Limb (tissue), 2 donors: ENCODE measurements at regions not wholly inside any gene's neighbourhood (a gene's known extent, or its start where the extent isn't known, plus 50 kb on each side); places are given as distances from the start of the nearest gene placed in this dataset.

ENCODE experiments used
- DNase-seq, 2 donors: peaks; one replicate each; pipeline ENCODE4 v3.0.0-alpha.2; 2016; ENCODE audit errors: extremely low spot score in 2 of 2

DNA sequence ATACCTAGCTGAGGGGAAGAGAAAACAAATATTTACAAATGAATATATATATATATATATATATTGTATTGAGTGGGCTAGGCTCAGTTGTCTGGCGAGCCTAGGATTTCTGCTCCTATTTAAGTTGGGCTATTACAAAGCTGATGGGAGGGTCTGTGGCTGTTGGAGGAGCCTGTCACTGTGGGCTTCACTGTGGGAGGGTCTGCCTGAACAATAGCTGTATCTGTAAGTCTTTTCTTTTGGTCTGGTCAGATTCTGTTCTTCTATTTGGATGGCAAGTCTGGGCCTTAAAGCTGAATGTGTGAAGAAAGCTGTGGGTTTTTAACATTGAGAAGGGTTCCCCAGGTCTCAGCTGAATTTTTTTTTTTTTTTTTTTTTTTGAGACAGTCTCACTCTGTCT lies 220.6 kb upstream of the LYZL1 start:
- DNase-seq = no peak

DNA sequence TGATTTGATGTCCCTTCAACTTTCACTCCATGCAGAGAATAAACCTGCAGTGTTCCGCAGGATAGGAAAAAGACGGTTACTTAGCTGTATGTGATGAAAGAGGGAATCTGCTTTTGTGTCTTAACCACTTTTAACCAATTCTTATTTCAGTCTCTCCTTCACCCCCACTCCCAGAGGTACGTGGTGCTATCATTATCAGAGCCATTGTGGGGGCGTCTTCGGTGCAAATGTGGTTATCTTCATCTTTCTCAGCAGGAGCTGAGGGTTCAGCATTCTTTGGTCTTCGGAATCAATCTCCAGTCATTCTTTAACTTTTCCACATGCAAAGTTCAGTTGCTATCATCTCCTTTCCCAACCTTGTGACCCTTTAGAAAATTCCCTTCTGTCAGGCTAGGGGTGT lies 219.9 kb upstream of the LYZL1 start:
- no peak for DNase-seq

DNA sequence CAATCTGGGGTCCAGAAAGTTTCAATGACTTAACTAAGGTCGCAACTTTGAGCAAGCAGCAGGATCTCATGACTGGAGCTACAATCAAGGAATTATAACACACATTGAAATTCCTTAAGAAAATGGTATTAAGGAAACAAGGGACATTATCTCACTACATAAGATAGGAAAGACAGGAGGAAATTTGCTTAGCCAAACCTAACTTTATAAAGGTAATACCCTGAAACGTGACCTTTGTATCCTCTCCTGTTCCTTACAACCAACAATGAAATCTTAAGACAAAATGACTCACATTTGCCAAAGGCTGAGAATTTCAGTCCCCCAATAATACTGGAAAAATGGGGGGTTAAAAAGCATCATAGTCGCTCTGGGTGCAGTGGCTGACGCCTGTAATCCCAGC lies 218.9 kb upstream of the LYZL1 start:
- DNase-seq = no peak

DNA sequence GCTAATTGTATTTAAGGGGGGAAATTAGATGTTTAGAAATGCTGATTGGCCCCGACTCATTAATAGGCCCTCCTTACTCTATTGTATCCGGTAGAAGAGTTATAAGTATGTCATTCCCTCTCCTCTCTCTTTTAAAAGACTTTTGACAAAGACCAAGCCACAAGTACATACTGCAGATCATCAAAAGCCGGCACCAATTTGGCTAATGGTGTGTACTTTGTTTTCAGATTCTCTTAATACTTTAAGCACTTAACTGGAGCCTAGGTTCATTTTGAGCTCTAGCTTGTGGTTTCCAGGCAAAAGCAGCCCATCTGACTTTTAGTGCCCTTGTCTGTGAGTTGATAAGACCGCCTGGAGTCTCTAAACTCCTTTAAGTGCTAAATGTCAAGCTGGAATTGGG lies 210.0 kb upstream of the LYZL1 start:
- DNase-seq = no peak

DNA sequence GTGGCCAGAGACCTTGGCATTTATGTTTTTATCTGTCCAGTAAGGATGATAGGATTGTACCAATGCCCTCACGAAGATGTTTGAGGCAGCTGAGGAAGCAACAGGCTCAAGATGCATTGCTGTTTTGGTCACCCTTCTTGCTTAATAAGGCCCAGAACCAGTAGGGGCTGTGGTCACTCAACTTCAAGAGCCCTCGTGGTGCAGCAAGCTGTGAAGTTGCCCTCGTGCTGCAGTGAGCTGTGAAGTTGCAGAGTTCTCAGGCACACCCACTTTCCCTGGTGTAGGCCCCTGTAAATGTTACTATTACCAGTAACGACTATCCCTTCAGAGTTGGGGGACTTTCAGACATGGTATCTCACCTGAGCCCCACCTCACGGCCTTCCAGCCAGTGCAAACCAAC lies 207.6 kb upstream of the LYZL1 start:
- DNase-seq = no peak

DNA sequence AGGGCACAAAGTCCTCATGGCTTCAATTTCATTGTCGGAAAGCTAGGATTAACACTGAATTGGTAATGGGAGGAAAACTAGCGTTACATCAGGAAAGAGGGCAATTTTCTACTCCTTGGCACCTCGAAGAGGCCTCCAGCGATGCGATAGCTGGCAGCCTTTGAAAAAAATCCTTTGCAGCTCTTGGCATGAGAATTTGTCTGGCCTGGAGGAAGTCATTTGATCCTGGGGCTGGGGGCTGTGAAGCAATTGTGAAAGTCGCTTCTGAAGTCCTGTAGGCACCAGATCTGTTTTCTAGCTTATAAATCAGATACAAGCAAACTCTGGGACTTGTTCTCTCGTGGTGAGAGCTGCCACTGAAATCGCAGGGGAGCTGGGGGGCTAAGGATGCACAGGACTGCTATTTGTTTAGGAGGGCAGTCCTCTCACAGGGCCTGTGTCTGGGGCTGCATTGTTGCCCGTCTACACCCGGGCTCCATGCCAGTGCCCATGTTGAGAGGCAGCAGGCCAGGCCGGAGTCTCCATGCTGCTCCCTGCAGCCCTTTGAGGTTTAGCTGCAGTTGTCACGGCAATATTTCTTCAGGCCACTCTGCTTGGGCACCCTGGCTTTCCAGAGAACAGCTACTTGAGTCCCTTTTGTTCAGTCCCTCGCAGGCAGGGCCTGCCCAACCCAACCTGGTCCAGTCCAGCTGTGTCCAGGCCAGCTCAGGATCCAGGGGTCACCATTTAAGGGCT lies 206.8 kb upstream of the LYZL1 start:
- peak in 1 of 2 donors; percentile 60 for DNase-seq

DNA sequence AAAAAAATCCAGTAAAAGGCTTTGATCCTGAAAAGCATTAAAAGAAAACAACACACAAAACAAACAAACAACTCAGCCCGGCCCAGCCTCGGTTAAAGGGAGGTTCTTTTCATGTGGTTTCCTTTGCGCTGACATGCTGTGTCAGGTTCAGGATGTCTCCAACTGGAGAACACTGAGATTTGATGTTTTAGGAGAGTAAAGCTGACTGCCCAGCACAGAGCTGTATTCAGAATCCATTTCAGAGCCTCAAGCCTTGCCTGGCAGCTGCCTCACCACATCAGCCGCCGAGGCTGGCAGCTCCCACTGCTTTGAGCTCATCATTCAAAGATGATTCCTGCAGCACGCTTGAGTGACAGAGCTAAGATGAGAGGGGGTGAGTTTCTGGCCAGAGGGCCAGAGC lies 205.8 kb upstream of the LYZL1 start:
- peak in 1 of 2 donors; percentile 42 for DNase-seq

DNA sequence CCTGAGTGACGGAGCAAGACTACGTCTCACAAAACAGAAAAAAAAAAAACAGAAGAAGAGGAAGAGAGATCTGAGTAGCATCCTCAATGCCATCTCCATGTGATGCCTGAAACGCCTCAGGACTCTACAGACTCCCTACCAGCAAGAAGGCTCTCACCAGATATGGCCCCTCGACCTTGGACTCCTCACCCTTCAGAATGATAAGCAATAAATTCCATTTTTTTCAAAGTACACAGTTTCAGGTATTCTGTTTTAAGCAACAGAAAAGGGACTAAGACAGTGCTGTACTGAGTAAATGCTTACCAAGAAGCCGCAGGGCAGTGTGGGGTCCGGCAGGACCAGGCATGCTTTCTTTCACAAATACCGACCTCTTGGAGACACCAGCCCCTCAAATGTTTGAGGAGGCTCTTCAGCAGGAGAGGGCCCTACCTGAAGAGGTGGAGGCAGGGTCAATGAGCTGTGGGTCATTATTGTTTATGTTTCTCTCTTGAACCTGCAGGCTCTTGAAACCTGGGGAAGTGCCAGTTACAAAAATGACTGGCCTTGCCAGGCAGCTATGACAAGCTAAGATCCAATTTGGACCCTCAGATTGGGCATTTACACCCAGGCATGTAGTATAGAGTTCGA lies 204.1 kb upstream of the LYZL1 start:
- DNase-seq = no peak

DNA sequence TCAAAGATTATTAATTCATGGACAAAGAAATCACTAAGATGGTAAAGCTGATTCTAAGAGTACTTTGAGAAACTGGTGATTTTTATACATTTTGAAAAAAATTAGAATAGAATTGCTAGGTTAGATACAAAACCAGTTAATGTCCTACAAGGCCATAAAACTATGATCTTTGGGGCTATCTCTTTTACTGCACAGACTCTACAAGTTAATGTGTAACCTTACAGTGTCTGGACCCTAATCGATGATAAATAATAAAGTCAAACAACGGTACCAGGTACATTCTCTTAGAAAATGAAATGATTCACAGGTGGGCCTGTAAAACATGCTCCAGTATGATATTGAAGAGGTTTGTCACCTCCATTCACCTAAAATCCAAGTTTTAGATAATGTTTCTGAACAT lies 199.8 kb upstream of the LYZL1 start:
- DNase-seq = no peak

DNA sequence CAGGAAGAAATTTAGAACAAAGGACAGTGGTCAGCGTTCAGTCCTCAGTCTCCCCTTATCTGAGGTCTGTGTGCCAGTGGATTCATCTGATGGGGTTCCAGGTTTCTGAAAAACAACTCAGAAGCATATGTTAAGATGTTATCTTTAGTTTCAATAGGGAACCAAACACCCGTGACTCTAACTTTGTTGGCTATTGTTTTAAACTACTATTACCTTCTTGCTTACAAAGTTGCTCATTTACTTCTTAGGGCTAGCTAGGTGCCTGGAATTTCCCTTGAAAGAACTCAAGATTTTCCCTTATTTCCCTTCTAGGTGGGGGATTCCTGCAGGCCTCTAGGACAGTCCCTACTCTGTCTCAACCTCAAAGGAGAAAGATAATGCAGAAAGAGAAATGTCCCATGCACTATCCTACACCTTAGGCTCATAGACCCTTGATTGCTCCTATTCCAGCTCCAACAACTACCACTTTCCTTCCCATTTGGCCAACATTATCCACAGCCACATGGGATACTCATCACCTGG lies 192.5 kb upstream of the LYZL1 start:
- no peak for DNase-seq

DNA sequence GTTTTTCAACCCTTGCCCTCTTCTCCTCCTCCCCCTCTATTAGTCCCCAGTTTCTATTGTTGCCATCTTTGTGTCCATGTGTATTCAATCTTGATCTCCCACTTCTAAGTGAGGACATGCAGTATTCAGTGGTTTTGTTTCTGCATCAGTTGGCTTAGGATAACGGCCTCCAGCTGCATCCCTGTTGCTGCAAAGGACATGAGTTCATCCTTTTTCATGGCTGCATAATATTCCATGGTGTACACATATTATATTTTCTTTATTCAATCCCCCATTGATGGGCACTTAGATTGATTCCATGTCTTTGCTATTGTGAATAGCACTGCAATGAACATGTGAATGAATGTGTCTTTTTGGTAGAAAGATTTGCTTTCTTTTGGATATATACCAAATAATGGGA lies 190.4 kb upstream of the LYZL1 start:
- no peak for DNase-seq

DNA sequence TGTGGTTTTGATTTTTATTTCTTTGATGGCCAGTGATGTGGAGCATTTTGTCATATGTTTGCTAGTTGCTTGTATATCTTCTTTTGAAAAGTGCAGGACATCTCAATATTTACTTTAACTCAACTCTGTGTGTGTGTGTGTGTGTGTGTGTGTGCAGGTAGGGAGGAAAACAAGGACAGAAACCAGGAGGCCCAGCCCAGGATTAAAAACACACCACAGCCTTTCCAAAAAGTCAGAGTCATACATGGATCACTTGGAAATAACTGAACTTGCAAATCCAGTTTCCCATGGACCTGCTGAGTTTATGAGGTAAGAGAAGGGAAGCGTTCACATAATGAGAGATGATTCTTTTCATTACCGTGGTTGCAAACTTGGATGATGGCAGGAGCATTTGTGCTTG lies 189.9 kb upstream of the LYZL1 start:
- no peak for DNase-seq

DNA sequence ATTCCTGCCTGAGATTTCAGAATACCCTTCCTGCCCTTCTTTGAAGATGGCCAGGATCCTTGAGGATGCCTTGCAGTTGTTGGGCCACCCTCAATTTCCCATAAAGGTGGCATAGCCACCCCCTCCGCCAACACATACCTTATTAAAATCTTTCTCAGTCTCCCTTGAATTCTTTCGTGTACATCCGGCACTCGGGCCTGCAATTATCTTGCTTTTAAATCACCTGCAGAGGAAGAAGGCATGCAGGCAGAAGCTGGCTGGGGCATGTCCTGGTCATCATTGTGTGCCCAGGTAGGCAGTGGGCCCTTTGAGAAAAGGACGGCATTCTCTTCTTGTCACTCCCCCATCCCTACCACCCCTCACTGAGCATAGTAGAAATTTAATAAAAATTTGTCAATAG lies 189.5 kb upstream of the LYZL1 start:
- no peak for DNase-seq

DNA sequence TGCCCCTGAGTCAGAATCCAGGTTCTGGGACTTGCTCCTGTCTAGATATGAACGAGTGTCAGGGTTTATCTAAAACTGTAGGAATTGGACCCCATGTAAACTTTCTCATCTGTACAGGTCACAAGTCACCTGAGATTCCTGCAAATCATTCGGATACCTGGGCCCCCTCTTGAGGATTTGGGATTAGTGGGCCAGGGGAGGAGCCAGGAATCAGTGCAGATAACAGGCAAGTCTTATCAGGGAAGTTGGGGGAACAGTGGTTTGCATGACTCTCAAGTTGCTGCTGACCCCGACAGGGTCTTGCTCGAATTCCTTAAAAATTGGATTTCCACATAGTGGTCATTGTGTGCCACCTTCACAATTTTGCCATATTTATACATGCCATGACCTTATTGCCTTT lies 188.4 kb upstream of the LYZL1 start:
- DNase-seq = no peak

DNA sequence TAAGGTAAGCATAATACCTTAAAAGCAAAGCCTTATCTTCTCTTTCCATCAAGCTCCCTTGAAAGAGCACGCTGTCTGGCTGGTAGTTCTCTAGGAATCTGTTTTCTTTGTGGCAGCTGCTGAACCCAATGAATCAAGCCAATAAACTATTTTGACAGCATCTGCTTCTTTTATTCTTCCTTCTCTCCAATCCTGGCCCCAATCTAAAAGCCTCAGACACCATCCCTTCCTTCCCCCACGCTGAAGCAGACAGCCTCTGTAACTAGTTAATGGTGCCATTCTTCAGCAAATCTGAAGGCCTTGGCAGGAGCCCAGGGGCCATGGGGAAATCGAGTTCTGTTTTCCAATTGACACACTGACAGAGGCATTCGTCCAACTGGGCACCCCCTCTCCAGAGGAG lies 186.6 kb upstream of the LYZL1 start:
- peak in 1 of 2 donors; percentile 44 for DNase-seq

DNA sequence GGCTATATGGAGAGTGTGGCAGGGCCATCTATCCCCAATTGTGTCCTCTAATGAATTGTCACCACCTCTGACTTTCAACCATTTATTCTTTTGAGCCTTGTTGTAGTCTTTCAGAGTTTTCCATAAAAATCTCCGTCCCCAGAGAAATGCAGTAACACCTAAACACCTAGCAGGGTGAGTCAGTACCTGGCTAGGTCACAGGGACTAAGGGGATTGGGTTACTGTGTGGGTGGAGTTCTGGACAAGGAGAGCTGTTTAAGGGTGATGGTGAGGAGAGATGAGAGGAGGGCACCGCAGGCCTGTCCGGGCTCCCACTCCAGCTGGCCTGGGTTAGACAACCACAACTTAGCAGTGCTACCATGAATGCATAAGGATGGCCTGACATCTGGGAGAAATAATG lies 186.2 kb upstream of the LYZL1 start:
- no peak for DNase-seq

DNA sequence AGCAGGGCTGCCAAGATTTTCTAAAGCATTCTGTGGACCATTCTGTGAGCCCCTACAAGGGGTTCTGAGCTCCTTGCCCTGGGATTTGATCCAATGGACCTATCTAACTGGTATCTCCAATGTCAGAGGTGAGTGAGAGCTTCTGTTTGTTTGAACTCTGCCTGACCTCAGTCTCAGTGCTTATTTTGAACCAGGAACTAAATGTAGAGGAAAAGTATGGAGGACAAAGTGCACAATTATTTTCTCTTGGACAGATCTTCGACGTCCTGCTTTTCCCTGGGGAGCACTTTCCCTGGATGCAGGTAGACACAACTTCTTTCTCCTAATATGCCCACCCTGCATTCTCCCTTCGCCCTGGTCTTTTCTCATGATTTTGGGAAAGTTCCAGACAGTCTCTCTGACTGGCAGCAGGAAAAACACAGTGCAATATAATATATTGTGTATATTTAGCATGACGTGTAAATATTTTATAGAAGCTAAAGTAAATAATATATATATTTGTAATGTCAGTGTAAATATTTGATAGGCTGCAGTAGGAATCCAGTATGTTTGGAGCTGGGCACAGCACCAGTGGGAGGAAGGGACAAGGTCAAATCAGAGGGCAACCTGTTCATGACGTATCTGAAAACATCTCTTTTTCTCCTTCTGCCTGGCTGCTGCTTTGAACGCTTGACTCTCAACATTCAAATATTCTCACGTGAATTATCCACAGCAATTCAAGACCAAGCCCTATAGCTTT lies 184.0 kb upstream of the LYZL1 start:
- no peak for DNase-seq

DNA sequence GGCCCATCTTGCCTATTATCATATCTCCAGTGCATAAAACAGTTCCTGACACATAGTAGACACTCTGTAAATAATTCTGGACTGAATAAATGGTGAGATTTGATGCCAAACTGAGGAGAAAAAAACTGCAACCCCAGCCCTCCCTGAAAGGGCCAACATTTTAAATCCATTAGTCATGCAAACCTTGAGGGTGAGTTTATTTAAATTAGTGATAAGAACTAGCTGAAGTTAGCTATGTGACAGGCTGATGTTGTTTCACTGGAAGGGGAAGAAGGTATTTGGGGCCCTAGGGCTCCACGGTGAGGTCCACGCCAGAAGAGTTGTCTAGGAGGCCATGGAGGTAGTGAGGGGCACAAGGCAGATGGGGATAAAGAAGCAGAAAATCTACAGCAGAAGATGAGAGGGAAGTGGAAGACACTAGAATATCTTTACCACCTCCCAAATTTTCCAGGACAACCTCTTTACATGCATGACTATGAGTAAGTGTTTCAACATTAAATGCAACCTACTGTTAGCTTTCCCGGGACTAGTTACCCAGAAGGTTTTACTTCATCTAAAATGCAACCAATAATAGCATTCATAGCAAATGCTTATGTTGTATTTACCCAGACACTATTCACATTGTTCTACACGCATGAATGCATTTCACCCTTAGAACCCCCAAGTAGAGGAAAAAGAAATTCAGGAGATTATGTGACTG lies 183.2 kb upstream of the LYZL1 start:
- DNase-seq = no peak

DNA sequence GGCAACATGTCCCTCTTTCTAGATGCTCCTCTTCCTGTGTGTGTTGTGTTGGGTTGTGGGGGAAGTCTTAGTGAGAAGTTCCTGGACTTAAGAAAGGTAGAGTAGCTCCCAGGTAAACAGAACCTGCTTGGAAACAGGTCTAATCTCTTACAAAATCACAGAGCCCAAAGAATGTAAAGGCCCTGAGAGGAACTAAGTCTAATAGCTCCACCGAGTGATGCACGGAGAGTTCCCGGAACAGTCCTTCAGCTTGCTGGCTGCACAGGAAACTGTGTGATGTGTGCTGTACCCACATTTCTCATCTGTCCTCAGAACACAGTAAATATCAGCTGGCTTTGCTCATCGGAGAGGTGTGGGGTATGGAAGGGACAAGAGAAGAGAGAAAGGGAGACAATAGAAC lies 182.6 kb upstream of the LYZL1 start:
- DNase-seq = no peak

DNA sequence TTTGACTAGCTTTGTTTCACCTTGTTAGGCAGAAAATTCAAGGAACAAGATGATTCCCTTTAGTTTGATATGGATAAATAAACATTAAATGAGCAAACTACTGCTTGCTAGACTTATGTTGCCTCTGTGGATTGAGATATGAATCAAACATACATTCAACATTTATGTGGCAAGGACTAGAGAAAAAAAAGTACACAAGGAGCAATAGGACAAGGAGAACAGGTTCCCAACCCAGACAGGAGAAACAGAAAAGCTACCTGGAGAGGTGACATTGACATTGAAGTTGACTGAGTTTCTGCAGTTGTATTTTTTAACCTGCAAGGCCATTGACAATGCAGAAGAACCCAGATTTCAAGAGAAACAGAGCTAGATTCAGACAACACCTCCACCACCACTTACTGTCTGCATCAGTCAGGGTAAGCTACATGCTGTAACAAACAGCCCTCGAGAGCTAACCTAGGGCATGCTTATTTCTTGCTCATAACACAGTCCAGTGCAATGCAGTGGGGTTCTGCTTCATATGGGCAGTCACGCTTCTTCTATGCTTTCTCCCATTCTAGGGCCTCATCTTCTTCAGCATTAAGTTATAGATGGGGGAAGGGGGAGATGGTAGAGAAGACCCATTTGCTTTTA lies 180.9 kb upstream of the LYZL1 start:
- DNase-seq = no peak
